ENCODE measurements at regions not wholly inside any gene's neighbourhood (a gene's known extent, or its start where the extent isn't known, plus 50 kb on each side); places are given as distances from the start of the nearest gene placed in this dataset.
"Not testable (repeated sequence)": the region's sequence is repeated elsewhere in the genome, so short reads cannot be mapped to it uniquely, and the experiment has no call there.

- Histone ChIP-seq H3K4me3 (no peak overlapping the region), H3K27me3 (ENCODE audit: low read depth) (no peaks in the 10 kb centered on the region), H3K9me3 (no peaks in the 10 kb centered on the region), H3K4me1 (no peaks in the 10 kb centered on the region), H3K36me3 (no peaks in the 10 kb centered on the region), H3K27ac (no peak overlapping the region)
- no peak for TF ChIP-seq CTCF (IDR thresholded peaks at IDR 0.05)
- DNase-seq (no peak), ATAC-seq (no peak)
- intact Hi-C loops (cut with DNase I), result no loop called here
These were observed 158.7 kb upstream of the GIMD1 start for GRCh38 chr4:106527316-106527715.

- intact Hi-C loops (cut with DNase I); H3K4me3 ChIP-seq; H3K27ac ChIP-seq; H3K36me3 ChIP-seq; ATAC-seq; H3K4me1 ChIP-seq; H3K9me3 ChIP-seq; H3K27me3 ChIP-seq (ENCODE audit: low read depth): not testable (repeated sequence)
- peak; percentile 36 for DNase-seq
These were observed 156.8 kb upstream of the GIMD1 start for GRCh38 chr4:106525425-106525824.

- H3K4me1 ChIP-seq; intact Hi-C loops (cut with DNase I); H3K27me3 ChIP-seq (ENCODE audit: low read depth); H3K36me3 ChIP-seq; H3K27ac ChIP-seq; H3K4me3 ChIP-seq; ATAC-seq; H3K9me3 ChIP-seq; DNase-seq: not testable (repeated sequence)
These were observed 156.2 kb upstream of the GIMD1 start for GRCh38 chr4:106524772-106525171.

DNA sequence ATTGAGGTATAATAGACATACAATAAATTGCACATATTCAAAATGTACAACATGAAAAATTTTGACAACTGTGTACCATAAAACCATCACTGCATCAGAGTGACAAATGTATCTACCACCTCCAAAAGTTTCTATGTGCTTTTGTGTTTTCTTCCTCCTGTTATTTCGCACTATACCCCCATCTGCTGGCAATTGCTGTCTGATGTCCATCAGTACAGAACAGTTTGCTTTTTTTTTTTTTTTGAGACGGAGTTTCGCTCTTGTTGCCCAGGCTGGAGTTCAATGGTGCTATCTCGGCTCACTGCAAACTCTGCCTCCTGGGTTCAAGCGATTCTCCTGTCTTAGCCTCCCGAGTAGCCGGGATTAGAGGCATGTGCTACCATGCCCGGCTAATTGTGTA is 154.3 kb upstream of the GIMD1 start:
- ATAC-seq, result no peak
- Histone ChIP-seq H3K27ac (no peak overlapping the region), H3K4me1 (no peaks in the 10 kb centered on the region), H3K4me3 (no peak overlapping the region), H3K27me3 (ENCODE audit: low read depth) (no peaks in the 10 kb centered on the region), H3K36me3 (no peaks in the 10 kb centered on the region), H3K9me3 (no peaks in the 10 kb centered on the region)
- intact Hi-C loops (cut with DNase I), result no loop called here
- no peak for TF ChIP-seq CTCF (IDR thresholded peaks at IDR 0.05)
- no peak for DNase-seq

GRCh38 chr4:106512706-106513105 is 144.1 kb upstream of the GIMD1 start:
- H3K36me3 ChIP-seq, result no peaks in the 10 kb centered on the region

GRCh38 chr4:106507440-106507839 is 138.9 kb upstream of the GIMD1 start:
- intact Hi-C loops (cut with DNase I), result no loop called here
- H3K27ac ChIP-seq, result no peak overlapping the region
- ATAC-seq, result no peak
- no peak overlapping the region for H3K4me3 ChIP-seq
- no peaks in the 10 kb centered on the region for H3K4me1 ChIP-seq
- H3K36me3 ChIP-seq, result no peaks in the 10 kb centered on the region
- H3K27me3 ChIP-seq (ENCODE audit: low read depth), result no peaks in the 10 kb centered on the region
- DNase-seq, result no peak
- no peak for TF ChIP-seq CTCF (IDR thresholded peaks at IDR 0.05)
- no peaks in the 10 kb centered on the region for H3K9me3 ChIP-seq

More at GRCh38 chr4:106512706-106513105, 144.1 kb upstream of the GIMD1 start:
- intact Hi-C loops (cut with DNase I), result no loop called here
- Histone ChIP-seq H3K4me3 (no peak overlapping the region), H3K27ac (no peak overlapping the region), H3K27me3 (ENCODE audit: low read depth) (no peaks in the 10 kb centered on the region), H3K4me1 (no peaks in the 10 kb centered on the region), H3K9me3 (no peaks in the 10 kb centered on the region)
- TF ChIP-seq CTCF (IDR thresholded peaks at IDR 0.05), result no peak
- DNase-seq, result no peak
- ATAC-seq, result no peak
